Activated CD8-positive, alpha-beta T cell treated with anti-CD3 and anti-CD28 coated beads for 36 hours (primary cell): ENCODE measurements at regions not wholly inside any gene's neighbourhood (a gene's known extent, or its start where the extent isn't known, plus 50 kb on each side); places are given as distances from the start of the nearest gene placed in this dataset.
"Not testable (repeated sequence)": the region's sequence is repeated elsewhere in the genome, so short reads cannot be mapped to it uniquely, and the experiment has no call there.

ENCODE experiments used
- ATAC-seq: fragments of 200-7000 bp; cut with Tn5 transposase; one replicate; pipeline ENCODE4 v1.10.0; 2021; ENCODE audit warnings: mild to moderate bottlenecking, moderate library complexity
- CTCF ChIA-PET: fragments of 350-600 bp; sonication (Branson Sonifier 250); formaldehyde crosslinking; loops from one replicate; lab custom pipeline; 2021; ENCODE audit warnings: antibody characterized with exemption; lab: Charles Lee
- POLR2A ChIA-PET: fragments of 350-600 bp; sonication (Branson Sonifier 250); formaldehyde crosslinking; loops from one replicate; lab custom pipeline; 2021; ENCODE audit warnings: antibody characterized with exemption; lab: Charles Lee
- DNase-seq: peaks from one replicate; pipeline ENCODE4 v3.0.0-alpha.2; 2020
- H3K27ac Mint-ChIP-seq: one replicate; pipeline ENCODE4 v1.8.0; 2021; ENCODE audit warnings: mild to moderate bottlenecking, mixed read lengths
- H3K27me3 Mint-ChIP-seq: one replicate; pipeline ENCODE4 v1.8.0; 2021; ENCODE audit warnings: mixed read lengths
- H3K36me3 Mint-ChIP-seq: one replicate; pipeline ENCODE4 v1.8.0; 2021; ENCODE audit warnings: low read depth, mixed read lengths
- H3K4me1 Mint-ChIP-seq: one replicate; pipeline ENCODE4 v1.8.0; 2021; ENCODE audit warnings: low read depth, mixed read lengths
- H3K4me3 Mint-ChIP-seq: one replicate; pipeline ENCODE4 v1.8.0; 2021; ENCODE audit warnings: mild to moderate bottlenecking, moderate library complexity, mixed read lengths
- H3K9me3 Mint-ChIP-seq: one replicate; pipeline ENCODE4 v1.8.0; 2021; ENCODE audit warnings: mixed read lengths
- intact Hi-C: fragments of 100-400 bp; cut with micrococcal nuclease; formaldehyde crosslinking; loops from one replicate; pipeline ENCODE4 v1.10.0; 2022
- TF ChIP-seq, protein P1 (sequence below): fragments of 200-600 bp; IDR thresholded peaks from one replicate; pipeline ENCODE4 v1.8.0; 2022; ENCODE audit warnings: antibody characterized with exemption, mild to moderate bottlenecking

DNA sequence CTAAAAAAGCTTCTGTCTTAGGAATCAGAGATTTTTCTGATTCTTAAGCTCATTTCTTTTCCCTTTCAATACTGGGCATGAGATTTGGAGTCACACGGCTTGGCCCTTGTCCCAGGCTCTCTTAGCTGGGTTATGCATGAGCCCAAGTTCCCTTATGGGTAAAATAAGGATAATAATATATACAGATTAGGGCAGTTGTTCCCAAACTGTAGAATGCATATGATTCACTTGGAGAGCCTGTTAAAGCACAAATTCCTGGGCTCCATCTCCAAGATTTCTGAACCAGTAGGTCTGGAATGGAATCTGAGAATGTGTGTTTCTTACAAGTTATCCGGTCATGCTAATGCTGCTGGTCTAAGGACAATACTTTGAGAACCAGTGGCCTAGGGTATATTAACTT is 154.0 kb downstream of the REEP3 start:
- CTCF ChIA-PET: interaction anchor here (1.5 to 1.8 kb wide), 3 partner anchors 14 to 46 kb away, joined by 4 to 7 read pairs (median 5); no protein-coding TSS in a partner anchor
- Mint-ChIP-seq H3K36me3 (no peaks in the 10 kb centered on the region), H3K27me3 (peaks cover 1% of the 10 kb centered on the region), H3K4me1 (no peaks in the 10 kb centered on the region), H3K4me3 (no peak overlapping the region), H3K9me3 (no peaks in the 10 kb centered on the region), H3K27ac (no peak overlapping the region)
- DNase-seq (no peak), ATAC-seq (no peak)
- intact Hi-C loops: no loop called here
- POLR2A ChIA-PET: no interaction called here
- TF ChIP-seq, protein P1, sequence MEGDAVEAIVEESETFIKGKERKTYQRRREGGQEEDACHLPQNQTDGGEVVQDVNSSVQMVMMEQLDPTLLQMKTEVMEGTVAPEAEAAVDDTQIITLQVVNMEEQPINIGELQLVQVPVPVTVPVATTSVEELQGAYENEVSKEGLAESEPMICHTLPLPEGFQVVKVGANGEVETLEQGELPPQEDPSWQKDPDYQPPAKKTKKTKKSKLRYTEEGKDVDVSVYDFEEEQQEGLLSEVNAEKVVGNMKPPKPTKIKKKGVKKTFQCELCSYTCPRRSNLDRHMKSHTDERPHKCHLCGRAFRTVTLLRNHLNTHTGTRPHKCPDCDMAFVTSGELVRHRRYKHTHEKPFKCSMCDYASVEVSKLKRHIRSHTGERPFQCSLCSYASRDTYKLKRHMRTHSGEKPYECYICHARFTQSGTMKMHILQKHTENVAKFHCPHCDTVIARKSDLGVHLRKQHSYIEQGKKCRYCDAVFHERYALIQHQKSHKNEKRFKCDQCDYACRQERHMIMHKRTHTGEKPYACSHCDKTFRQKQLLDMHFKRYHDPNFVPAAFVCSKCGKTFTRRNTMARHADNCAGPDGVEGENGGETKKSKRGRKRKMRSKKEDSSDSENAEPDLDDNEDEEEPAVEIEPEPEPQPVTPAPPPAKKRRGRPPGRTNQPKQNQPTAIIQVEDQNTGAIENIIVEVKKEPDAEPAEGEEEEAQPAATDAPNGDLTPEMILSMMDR: no peak

GRCh38 chr10:63677001-63677400 is 155.8 kb downstream of the REEP3 start:
- Mint-ChIP-seq H3K27me3 (peaks cover 3% of the 10 kb centered on the region), H3K4me3 (no peak overlapping the region), H3K27ac (no peak overlapping the region), H3K36me3 (no peaks in the 10 kb centered on the region), H3K9me3 (no peaks in the 10 kb centered on the region), H3K4me1 (no peaks in the 10 kb centered on the region)
- intact Hi-C loops: no loop called here
- TF ChIP-seq, protein P1: no peak
- POLR2A ChIA-PET: no interaction called here
- CTCF ChIA-PET: interaction anchor here (1.1 to 1.5 kb wide), 3 partner anchors 8 to 44 kb away, joined by 4 to 5 read pairs (median 4); no protein-coding TSS in a partner anchor
- ATAC-seq (no peak), DNase-seq (no peak)

GRCh38 chr10:63680545-63680944 is 159.3 kb downstream of the REEP3 start:
- POLR2A ChIA-PET, H3K27ac Mint-ChIP-seq: not testable (repeated sequence)

DNA sequence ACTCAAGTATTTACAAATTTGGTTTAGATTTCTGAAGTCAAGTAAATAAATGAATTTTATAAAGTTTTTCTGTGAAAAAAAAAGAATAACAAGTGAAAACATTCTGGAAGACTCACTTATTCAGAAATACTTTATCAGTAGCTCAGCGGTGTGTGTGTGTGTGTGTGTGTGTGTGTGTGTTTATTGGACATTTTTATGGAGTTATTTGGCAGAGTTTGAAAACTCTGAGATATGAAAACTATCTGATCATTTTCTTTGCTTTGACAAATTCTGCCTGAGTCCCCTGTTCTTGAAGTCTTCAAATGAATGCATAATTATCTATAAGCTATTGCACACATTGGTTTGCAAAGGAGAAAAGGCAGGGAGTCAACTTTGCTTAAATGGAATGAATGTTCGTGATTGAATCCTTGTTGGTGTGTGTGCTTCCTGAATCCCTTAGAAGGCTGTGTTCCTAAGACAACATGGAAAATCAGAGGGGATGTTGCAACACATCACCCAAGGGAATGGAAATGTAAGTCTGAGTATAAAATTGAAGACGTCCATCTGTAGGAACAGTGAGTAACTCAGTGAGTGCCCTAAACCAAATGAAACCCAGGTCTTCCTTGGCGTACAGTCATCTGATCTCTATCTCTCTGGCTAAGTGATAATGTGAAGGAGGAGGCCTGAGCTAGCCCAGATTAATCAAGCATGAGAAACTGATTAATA is 160.9 kb downstream of the REEP3 start:
- TF ChIP-seq, protein P1: no peak
- Mint-ChIP-seq H3K27ac (no peak overlapping the region), H3K36me3 (no peaks in the 10 kb centered on the region), H3K4me1 (peaks cover 5% of the 10 kb centered on the region), H3K9me3 (no peaks in the 10 kb centered on the region), H3K4me3 (no peak overlapping the region), H3K27me3 (peaks cover 7% of the 10 kb centered on the region)
- ChIA-PET CTCF (no interaction called here), POLR2A (interaction anchor here (0.9 kb wide), 1 partner anchor 11 kb away, joined by 3 read pairs; no protein-coding TSS in a partner anchor)
- no peak for ATAC-seq
- DNase-seq: no peak
- intact Hi-C loops: no loop called here

More at GRCh38 chr10:63680545-63680944, 159.3 kb downstream of the REEP3 start:
- H3K4me3 Mint-ChIP-seq, H3K9me3 Mint-ChIP-seq, H3K36me3 Mint-ChIP-seq, H3K27me3 Mint-ChIP-seq, H3K4me1 Mint-ChIP-seq, intact Hi-C loops, DNase-seq, ATAC-seq: not testable (repeated sequence)
- CTCF ChIA-PET: interaction anchor here (1.1 kb wide), 1 partner anchor 40 kb away, joined by 6 read pairs; no protein-coding TSS in a partner anchor

- H3K4me1 Mint-ChIP-seq, H3K27me3 Mint-ChIP-seq, H3K27ac Mint-ChIP-seq, H3K4me3 Mint-ChIP-seq, ATAC-seq, H3K36me3 Mint-ChIP-seq, DNase-seq, H3K9me3 Mint-ChIP-seq, intact Hi-C loops: not testable (repeated sequence)
- ChIA-PET CTCF (interaction anchor here (1.0 to 1.6 kb wide), 2 partner anchors 11 to 37 kb away, joined by 3 to 4 read pairs; no protein-coding TSS in a partner anchor), POLR2A (interaction anchor here (0.9 kb wide), 1 partner anchor 11 kb away, joined by 3 read pairs; no protein-coding TSS in a partner anchor)
These were observed 161.5 kb downstream of the REEP3 start for GRCh38 chr10:63682698-63683052.

DNA sequence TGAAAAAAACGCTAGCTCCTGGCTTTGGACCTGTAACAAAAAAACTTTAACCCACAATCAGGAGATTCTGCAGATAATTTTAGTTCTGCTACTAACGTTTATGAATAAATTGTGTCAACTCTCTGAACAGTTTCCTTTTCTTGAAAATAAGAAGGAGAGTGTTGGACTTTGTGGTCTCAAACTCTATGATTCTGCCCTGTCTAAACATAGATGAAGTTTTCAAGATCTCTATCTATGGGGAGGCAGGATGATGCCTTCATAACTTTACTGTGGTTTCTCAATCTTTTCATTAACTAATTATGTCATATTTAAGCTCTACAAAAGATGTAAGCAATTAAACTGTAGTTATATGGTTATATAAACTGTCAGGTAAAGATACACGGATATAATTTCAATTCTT is 162.0 kb downstream of the REEP3 start:
- ATAC-seq: no peak
- no peak overlapping the region for H3K4me3 Mint-ChIP-seq
- no peak overlapping the region for H3K27ac Mint-ChIP-seq
- H3K9me3 Mint-ChIP-seq: no peaks in the 10 kb centered on the region
- CTCF ChIA-PET: interaction anchor here (1.0 to 1.6 kb wide), 2 partner anchors 12 to 37 kb away, joined by 3 to 4 read pairs; no protein-coding TSS in a partner anchor
- intact Hi-C loops: no loop called here
- H3K4me1 Mint-ChIP-seq: peaks cover 5% of the 10 kb centered on the region
- POLR2A ChIA-PET: interaction anchor here (0.9 kb wide), 1 partner anchor 12 kb away, joined by 3 read pairs; no protein-coding TSS in a partner anchor
- no peak for DNase-seq
- H3K36me3 Mint-ChIP-seq: no peaks in the 10 kb centered on the region
- peaks cover 7% of the 10 kb centered on the region for H3K27me3 Mint-ChIP-seq
- TF ChIP-seq, protein P1: no peak
